ENCODE measurements at regions not wholly inside any gene's neighbourhood (a gene's known extent, or its start where the extent isn't known, plus 50 kb on each side); places are given as distances from the start of the nearest gene placed in this dataset.
"Not testable (repeated sequence)": the region's sequence is repeated elsewhere in the genome, so short reads cannot be mapped to it uniquely, and the experiment has no call there.

- DNase-seq (ENCODE audit: low read depth, low spot score) = no peak
These were observed 52.0 kb upstream of the CPM start for GRCh38 chr12:68984796-68985573.

- not testable (repeated sequence) for DNase-seq (ENCODE audit: low read depth, low spot score)
These were observed 64.6 kb upstream of the CPM start for GRCh38 chr12:68997526-68997925.

GRCh38 chr12:68998041-68998440 lies 65.1 kb upstream of the CPM start:
- no peak for DNase-seq (ENCODE audit: low read depth, low spot score)

GRCh38 chr12:69000074-69000473 lies 67.1 kb upstream of the CPM start:
- DNase-seq (ENCODE audit: low read depth, low spot score) = no peak

GRCh38 chr12:69000540-69001243 lies 67.7 kb upstream of the CPM start:
- no peak for DNase-seq (ENCODE audit: low read depth, low spot score)

- no peak for DNase-seq (ENCODE audit: low read depth, low spot score)
These were observed 68.3 kb upstream of the CPM start for GRCh38 chr12:69001251-69001650.

GRCh38 chr12:69002969-69003368 lies 70.0 kb upstream of the CPM start:
- no peak for DNase-seq (ENCODE audit: low read depth, low spot score)

- DNase-seq (ENCODE audit: low read depth, low spot score) = no peak
These were observed 71.0 kb upstream of the CPM start for GRCh38 chr12:69003991-69004390.

GRCh38 chr12:69007101-69007854 lies 74.3 kb upstream of the CPM start:
- DNase-seq (ENCODE audit: low read depth, low spot score) = no peak

- DNase-seq (ENCODE audit: low read depth, low spot score) = no peak
These were observed 74.9 kb upstream of the CPM start for GRCh38 chr12:69007855-69008351.

GRCh38 chr12:69008520-69008919 lies 75.5 kb upstream of the CPM start:
- no peak for DNase-seq (ENCODE audit: low read depth, low spot score)

- DNase-seq (ENCODE audit: low read depth, low spot score) = no peak
These were observed 81.1 kb upstream of the CPM start for GRCh38 chr12:69014047-69014446.

- no peak for DNase-seq (ENCODE audit: low read depth, low spot score)
These were observed 82.0 kb upstream of the CPM start for GRCh38 chr12:69015017-69015416.

GRCh38 chr12:69015831-69016230 lies 82.9 kb upstream of the CPM start:
- DNase-seq (ENCODE audit: low read depth, low spot score) = no peak

- DNase-seq (ENCODE audit: low read depth, low spot score) = no peak
These were observed 86.1 kb upstream of the CPM start for GRCh38 chr12:69019082-69019481.

GRCh38 chr12:69019910-69020309 lies 86.9 kb upstream of the CPM start:
- no peak for DNase-seq (ENCODE audit: low read depth, low spot score)

GRCh38 chr12:69022674-69023073 lies 89.7 kb upstream of the CPM start:
- DNase-seq (ENCODE audit: low read depth, low spot score) = no peak

- no peak for DNase-seq (ENCODE audit: low read depth, low spot score)
These were observed 90.9 kb upstream of the CPM start for GRCh38 chr12:69023840-69024239.

- no peak for DNase-seq (ENCODE audit: low read depth, low spot score)
These were observed 91.4 kb upstream of the CPM start for GRCh38 chr12:69024413-69024812.

- DNase-seq (ENCODE audit: low read depth, low spot score) = no peak
These were observed 91.9 kb upstream of the CPM start for GRCh38 chr12:69024907-69025306.

- no peak for DNase-seq (ENCODE audit: low read depth, low spot score)
These were observed 93.4 kb upstream of the CPM start for GRCh38 chr12:69026336-69026735.

GRCh38 chr12:69027411-69027881 lies 94.5 kb upstream of the CPM start:
- DNase-seq (ENCODE audit: low read depth, low spot score) = no peak
